ENCODE measurements at regions not wholly inside any gene's neighbourhood (a gene's known extent, or its start where the extent isn't known, plus 50 kb on each side); places are given as distances from the start of the nearest gene placed in this dataset.

- no peak for TF ChIP-seq CTCF (conservative IDR thresholded peaks at IDR 0.05)
- no peak for TF ChIP-seq ZFX (IDR thresholded peaks at IDR 0.05)
Measured at GRCh38 chr2:131835621-131836091, 308.0 kb downstream of the CCDC74A start.

Measured in C4-2B (cell line).